Body of pancreas (tissue), 4 donors: ENCODE measurements at regions not wholly inside any gene's neighbourhood (a gene's known extent, or its start where the extent isn't known, plus 50 kb on each side); places are given as distances from the start of the nearest gene placed in this dataset.

ENCODE experiments used
- ATAC-seq: fragments of 150-250 bp; one replicate; pipeline ENCODE4 v1.9.1; 2016
- DNase-seq, 4 donors: peaks; one replicate each; pipeline ENCODE4 v3.0.0-alpha.2; 2019
- H3K27ac ChIP-seq, 4 donors: fragments of 200-600 bp; sonication (generic); 1 replicate in 3 of 4; 2 replicates in 1 of 4; pipeline versions ENCODE4 v1.5.1 to v1.6.1; 2016 to 2019; ENCODE audit warnings: mild to moderate bottlenecking in 1 of 4, mixed read lengths in 1 of 4, moderate library complexity in 1 of 4
- H3K27me3 ChIP-seq, 2 donors: fragments of 200-600 bp; sonication (generic); one replicate each; pipeline ENCODE4 v1.6.0; 2016; ENCODE audit warnings: mild to moderate bottlenecking in 1 of 2
- H3K36me3 ChIP-seq, 2 donors: fragments of 200-600 bp; sonication (generic); replicated peaks in 1 of 2; 2 replicates each; pipeline ENCODE4 v1.5.1; 2016; ENCODE audit warnings: low read depth in 2 of 2; ENCODE audit not compliant: insufficient read depth in 1 of 2
- H3K4me1 ChIP-seq: fragments of 200-600 bp; sonication (generic); one replicate; pipeline ENCODE4 v1.6.0; 2016
- H3K4me3 ChIP-seq, 2 donors: fragments of 200-600 bp; sonication (generic); 1 replicate in 1 of 2; 2 replicates in 1 of 2; pipeline ENCODE4 v1.5.1; 2016 to 2019
- H3K9me3 ChIP-seq, 3 donors: fragments of 200-600 bp; sonication (generic); 1 replicate in 2 of 3; 2 replicates in 1 of 3; pipeline ENCODE4 v1.5.1; 2016
- POLR2A ChIP-seq, 3 donors: fragments of 450-650 bp; IDR thresholded peaks; one replicate each; pipeline ENCODE4 v1.6.1; 2016; ENCODE audit warnings: antibody characterized with exemption in 3 of 3, mild to moderate bottlenecking in 2 of 3
- WGBS, 2 donors: methylation state at CpG; one replicate each; pipeline ENCODE4 v1.1.5; 2017; 5-methylcytosine and 5-hydroxymethylcytosine counted together
- intact Hi-C: fragments of 100-400 bp; cut with DNase I; formaldehyde crosslinking; loops from one replicate; pipeline ENCODE4 v1.15.1; 2023
- TF ChIP-seq, protein P1 (sequence below), 7 experiments: fragments of 450-650 bp in 4 of 7; fragments of 200-600 bp in 3 of 7; sonication (generic) in 3 of 7; IDR thresholded peaks; one replicate each; pipeline ENCODE4 v1.5.1; 2016 to 2019; ENCODE audit warnings: antibody characterized with exemption in 7 of 7

DNA sequence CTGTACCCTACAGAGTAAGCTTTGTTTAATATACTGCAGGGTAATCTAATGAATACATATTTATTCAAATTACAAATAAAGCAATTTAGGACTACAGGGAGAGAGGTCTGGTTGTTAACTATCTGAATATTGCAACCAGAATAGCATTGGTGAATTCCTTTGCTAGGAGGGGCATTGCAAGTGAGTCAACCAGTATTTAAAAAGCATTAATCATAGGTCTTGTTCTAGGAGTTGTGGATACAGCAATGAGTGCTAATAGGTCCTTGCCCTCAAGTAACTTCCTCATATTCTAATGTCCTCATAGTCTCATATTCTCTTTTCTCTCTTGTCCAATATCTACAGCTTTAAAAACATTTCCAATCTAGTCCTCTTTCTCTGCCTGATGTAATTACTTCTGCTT, 531.4 kb downstream of the CDH11 start:
- TF ChIP-seq, protein P1, sequence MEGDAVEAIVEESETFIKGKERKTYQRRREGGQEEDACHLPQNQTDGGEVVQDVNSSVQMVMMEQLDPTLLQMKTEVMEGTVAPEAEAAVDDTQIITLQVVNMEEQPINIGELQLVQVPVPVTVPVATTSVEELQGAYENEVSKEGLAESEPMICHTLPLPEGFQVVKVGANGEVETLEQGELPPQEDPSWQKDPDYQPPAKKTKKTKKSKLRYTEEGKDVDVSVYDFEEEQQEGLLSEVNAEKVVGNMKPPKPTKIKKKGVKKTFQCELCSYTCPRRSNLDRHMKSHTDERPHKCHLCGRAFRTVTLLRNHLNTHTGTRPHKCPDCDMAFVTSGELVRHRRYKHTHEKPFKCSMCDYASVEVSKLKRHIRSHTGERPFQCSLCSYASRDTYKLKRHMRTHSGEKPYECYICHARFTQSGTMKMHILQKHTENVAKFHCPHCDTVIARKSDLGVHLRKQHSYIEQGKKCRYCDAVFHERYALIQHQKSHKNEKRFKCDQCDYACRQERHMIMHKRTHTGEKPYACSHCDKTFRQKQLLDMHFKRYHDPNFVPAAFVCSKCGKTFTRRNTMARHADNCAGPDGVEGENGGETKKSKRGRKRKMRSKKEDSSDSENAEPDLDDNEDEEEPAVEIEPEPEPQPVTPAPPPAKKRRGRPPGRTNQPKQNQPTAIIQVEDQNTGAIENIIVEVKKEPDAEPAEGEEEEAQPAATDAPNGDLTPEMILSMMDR (IDR thresholded peaks at IDR 0.05), result no peak
- TF ChIP-seq POLR2A (IDR thresholded peaks at IDR 0.05), result no peak
- H3K36me3 ChIP-seq, result no peaks in the 10 kb centered on the region
- no peak overlapping the region for H3K4me3 ChIP-seq
- H3K9me3 ChIP-seq, result no peaks in the 10 kb centered on the region
- no peak for DNase-seq
- H3K27ac ChIP-seq, result no peak overlapping the region
- H3K4me1 ChIP-seq, result no peaks in the 10 kb centered on the region
- intact Hi-C loops, result no loop called here
- H3K27me3 ChIP-seq, result no peaks in the 10 kb centered on the region
- no peak for ATAC-seq

DNA sequence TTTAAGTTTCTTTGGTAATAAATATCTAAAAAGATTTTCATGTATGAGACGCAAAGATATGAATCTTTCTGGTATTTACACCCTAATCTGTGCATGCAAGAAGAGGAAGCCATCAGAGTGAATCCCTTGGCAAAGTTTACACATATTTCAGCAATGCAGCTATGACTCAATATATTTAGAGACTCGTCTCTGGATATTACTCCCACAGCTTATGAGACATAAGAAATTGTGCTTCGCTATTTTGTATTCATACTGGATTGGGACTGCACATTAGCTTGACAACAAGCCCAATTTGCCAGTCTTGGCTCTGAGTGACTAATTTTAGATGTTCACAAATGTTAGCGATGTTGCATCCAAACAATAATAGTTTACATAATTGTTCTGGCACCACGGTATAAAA, 532.0 kb downstream of the CDH11 start:
- DNase-seq (no peak), ATAC-seq (no peak)
- H3K4me3 ChIP-seq, result no peak overlapping the region
- 76 to 82% methylated on average over 5 of the region's 5 CpGs for WGBS, 2 donors
- H3K9me3 ChIP-seq, result no peaks in the 10 kb centered on the region
- H3K36me3 ChIP-seq, result no peaks in the 10 kb centered on the region
- intact Hi-C loops, result no loop called here
- H3K27me3 ChIP-seq, result no peaks in the 10 kb centered on the region
- no peaks in the 10 kb centered on the region for H3K4me1 ChIP-seq
- no peak overlapping the region for H3K27ac ChIP-seq
- TF ChIP-seq POLR2A (IDR thresholded peaks at IDR 0.05), result no peak
- TF ChIP-seq, protein P1 (IDR thresholded peaks at IDR 0.05), result no peak

GRCh38 chr16:64586781-64587180, 535.1 kb downstream of the CDH11 start:
- 26 to 28% methylated on average over 3 of the region's 3 CpGs for WGBS, 2 donors
- H3K27me3 ChIP-seq, result no peaks in the 10 kb centered on the region
- no peak overlapping the region for H3K4me3 ChIP-seq
- no peak for TF ChIP-seq POLR2A (IDR thresholded peaks at IDR 0.05)
- TF ChIP-seq, protein P1 (IDR thresholded peaks at IDR 0.05), result no peak
- no peak overlapping the region for H3K27ac ChIP-seq
- H3K4me1 ChIP-seq, result no peaks in the 10 kb centered on the region
- no peak for ATAC-seq
- intact Hi-C loops, result no loop called here
- no peaks in the 10 kb centered on the region for H3K9me3 ChIP-seq
- H3K36me3 ChIP-seq, result no peaks in the 10 kb centered on the region
- DNase-seq, result no peak

DNA sequence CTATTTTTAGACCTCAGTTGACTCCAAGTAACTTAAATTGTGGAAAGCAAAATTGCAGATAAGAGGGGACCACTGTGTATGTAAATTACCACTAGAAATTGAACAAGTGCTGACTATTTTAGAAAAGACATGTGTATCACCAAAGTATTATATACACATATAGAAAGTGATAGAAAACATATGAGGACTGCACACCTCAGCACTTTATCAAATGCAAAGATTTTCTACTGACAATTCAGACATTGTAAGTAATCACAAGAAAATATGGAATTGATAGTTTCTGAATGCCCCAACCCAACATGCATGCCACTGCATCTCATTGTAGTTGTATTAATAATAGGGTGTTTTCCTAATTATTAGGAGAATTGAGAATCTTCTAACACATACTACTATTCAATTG, 536.5 kb downstream of the CDH11 start:
- intact Hi-C loops, result no loop called here
- Histone ChIP-seq H3K4me1 (no peaks in the 10 kb centered on the region), H3K36me3 (no peaks in the 10 kb centered on the region), H3K4me3 (no peak overlapping the region), H3K9me3 (no peaks in the 10 kb centered on the region), H3K27ac (no peak overlapping the region), H3K27me3 (no peaks in the 10 kb centered on the region)
- no peak for DNase-seq
- no peak for TF ChIP-seq POLR2A (IDR thresholded peaks at IDR 0.05)
- TF ChIP-seq, protein P1 (IDR thresholded peaks at IDR 0.05), result no peak
- ATAC-seq, result no peak

- Histone ChIP-seq H3K4me3 (no peak overlapping the region), H3K9me3 (no peaks in the 10 kb centered on the region), H3K36me3 (no peaks in the 10 kb centered on the region), H3K4me1 (no peaks in the 10 kb centered on the region), H3K27me3 (no peaks in the 10 kb centered on the region), H3K27ac (no peak overlapping the region)
- ATAC-seq (no peak), DNase-seq (no peak)
- 66 to 76% methylated on average over 7 of the region's 7 CpGs for WGBS, 2 donors
- TF ChIP-seq POLR2A (IDR thresholded peaks at IDR 0.05), result no peak
- TF ChIP-seq, protein P1 (IDR thresholded peaks at IDR 0.05), result no peak
- intact Hi-C loops, result no loop called here
Measured at GRCh38 chr16:64580558-64580957, 541.3 kb downstream of the CDH11 start.
